ENCODE measurements at regions not wholly inside any gene's neighbourhood (a gene's known extent, or its start where the extent isn't known, plus 50 kb on each side); places are given as distances from the start of the nearest gene placed in this dataset.

DNA sequence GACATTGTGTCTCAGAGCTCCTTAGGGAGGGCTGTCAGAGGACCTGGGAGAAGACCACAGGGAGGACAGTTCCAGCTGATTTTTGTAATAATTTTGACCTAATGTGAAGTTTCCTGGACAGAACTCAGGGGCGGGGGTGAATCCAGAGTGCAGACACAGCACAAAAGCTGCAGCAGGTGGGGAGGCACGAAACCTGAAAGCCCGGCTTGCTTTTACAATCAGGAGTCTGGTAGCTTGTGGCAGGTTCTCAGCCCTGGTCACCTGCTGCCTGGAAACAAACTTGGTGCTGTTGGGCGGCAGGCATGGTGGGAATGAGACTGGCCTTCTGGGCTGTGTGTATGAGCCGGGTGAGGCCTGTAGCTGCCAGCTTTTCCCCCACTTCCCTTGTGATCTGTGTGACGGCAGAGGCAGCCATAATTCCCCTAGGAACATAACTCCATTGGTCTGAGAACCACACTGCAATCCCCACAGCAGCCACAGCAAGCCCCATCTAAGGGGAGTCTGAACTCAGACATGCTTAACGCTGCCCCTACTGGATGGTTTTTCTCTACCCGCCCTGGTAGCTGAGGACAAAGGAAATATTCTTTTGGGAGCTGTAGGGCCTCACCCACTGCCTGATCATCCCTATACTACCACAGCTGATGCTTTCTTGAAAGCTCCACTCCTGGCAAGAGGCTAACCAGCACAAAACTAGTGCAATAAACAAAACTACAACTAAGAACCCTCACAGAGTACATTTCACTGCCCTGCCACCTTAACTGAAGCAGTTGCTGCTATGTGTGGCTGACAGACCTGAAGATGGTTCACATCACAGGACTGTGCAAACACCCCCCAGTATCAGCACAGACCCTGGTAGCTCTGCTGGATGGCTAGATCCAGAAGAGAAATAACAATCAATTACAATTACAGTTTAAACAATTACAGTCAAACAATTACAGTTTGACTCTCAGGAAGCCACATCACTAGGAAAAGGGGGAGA lies 1055.1 kb upstream of the GJE1 start (continued):
- TF ChIP-seq JUN (IDR thresholded peaks at IDR 0.05; ENCODE audit: borderline replicate concordance, low read depth, low read length) (no peak), JUN (CRISPR knock-in tag; IDR thresholded peaks at IDR 0.05; ENCODE audit: borderline replicate concordance) (no peak)

GRCh38 chr6:141057761-141058160 lies 1075.0 kb upstream of the GJE1 start:
- H3K27ac ChIP-seq (ENCODE audit: extremely low read depth, low read depth, low read length), result no peak overlapping the region
- no peak overlapping the region for H2AFZ ChIP-seq (ENCODE audit: low read depth, low read length)
- H3K9me1 ChIP-seq (ENCODE audit: control insufficient read depth, insufficient read depth, low read length), result no peaks in the 10 kb centered on the region
- ChIA-PET CTCF (ENCODE audit: low intra/inter-chr PET ratio) (no interaction called here), POLR2A (no interaction called here)
- no peaks in the 10 kb centered on the region for H3K36me3 ChIP-seq (ENCODE audit: control insufficient read depth, insufficient read depth, low read length)
- no peaks in the 10 kb centered on the region for H3K27me3 ChIP-seq (ENCODE audit: control insufficient read depth in 2 of 2, insufficient read depth in 2 of 2, low read length in 2 of 2)
- no peak overlapping the region for H3K4me2 ChIP-seq (ENCODE audit: insufficient read depth, low read length)
- TF ChIP-seq NFXL1 (CRISPR knock-in tag; IDR thresholded peaks at IDR 0.05) (no peak), MCM7 (IDR thresholded peaks at IDR 0.05) (no peak), CBFA2T3 (IDR thresholded peaks at IDR 0.05) (no peak), RAD51 (IDR thresholded peaks at IDR 0.05; ENCODE audit: borderline replicate concordance, low read depth) (no peak), GATAD2B (IDR thresholded peaks at IDR 0.05; ENCODE audit: borderline replicate concordance) (no peak), ETV5 (CRISPR knock-in tag; IDR thresholded peaks at IDR 0.05; ENCODE audit: low read depth) (no peak), BHLHE40 (IDR thresholded peaks at IDR 0.05; ENCODE audit: low read length) (no peak), TCF7L2 (IDR thresholded peaks at IDR 0.05; ENCODE audit: low read depth, low read length) (no peak), PHF20 (IDR thresholded peaks at IDR 0.05; ENCODE audit: partially characterized antibody) (no peak)
- TF ChIP-seq, protein P1, sequence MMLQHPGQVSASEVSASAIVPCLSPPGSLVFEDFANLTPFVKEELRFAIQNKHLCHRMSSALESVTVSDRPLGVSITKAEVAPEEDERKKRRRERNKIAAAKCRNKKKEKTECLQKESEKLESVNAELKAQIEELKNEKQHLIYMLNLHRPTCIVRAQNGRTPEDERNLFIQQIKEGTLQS (IDR thresholded peaks at IDR 0.05), result no peak
- TF ChIP-seq, protein P1 (CRISPR knock-in tag; conservative IDR thresholded peaks at IDR 0.05), result no peak
- TF ChIP-seq, protein P2, sequence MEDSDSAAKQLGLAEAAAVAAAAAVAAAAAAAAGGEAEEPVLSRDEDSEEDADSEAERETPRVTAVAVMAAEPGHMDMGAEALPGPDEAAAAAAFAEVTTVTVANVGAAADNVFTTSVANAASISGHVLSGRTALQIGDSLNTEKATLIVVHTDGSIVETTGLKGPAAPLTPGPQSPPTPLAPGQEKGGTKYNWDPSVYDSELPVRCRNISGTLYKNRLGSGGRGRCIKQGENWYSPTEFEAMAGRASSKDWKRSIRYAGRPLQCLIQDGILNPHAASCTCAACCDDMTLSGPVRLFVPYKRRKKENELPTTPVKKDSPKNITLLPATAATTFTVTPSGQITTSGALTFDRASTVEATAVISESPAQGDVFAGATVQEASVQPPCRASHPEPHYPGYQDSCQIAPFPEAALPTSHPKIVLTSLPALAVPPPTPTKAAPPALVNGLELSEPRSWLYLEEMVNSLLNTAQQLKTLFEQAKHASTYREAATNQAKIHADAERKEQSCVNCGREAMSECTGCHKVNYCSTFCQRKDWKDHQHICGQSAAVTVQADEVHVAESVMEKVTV (CRISPR knock-in tag; IDR thresholded peaks at IDR 0.05), result no peak
- TF ChIP-seq, protein P3, sequence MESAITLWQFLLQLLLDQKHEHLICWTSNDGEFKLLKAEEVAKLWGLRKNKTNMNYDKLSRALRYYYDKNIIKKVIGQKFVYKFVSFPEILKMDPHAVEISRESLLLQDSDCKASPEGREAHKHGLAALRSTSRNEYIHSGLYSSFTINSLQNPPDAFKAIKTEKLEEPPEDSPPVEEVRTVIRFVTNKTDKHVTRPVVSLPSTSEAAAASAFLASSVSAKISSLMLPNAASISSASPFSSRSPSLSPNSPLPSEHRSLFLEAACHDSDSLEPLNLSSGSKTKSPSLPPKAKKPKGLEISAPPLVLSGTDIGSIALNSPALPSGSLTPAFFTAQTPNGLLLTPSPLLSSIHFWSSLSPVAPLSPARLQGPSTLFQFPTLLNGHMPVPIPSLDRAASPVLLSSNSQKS (CRISPR knock-in tag; IDR thresholded peaks at IDR 0.05), result no peak
- H4K20me1 ChIP-seq (replicated peaks; ENCODE audit: control insufficient read depth, insufficient read depth, low read length), result no peaks in the 10 kb centered on the region
- no TSS peak for BruUV-seq (replicated peaks)
- in situ Hi-C loops (cut with MboI) (no loop called here), intact Hi-C loops (cut with micrococcal nuclease) (no loop called here)
- DNase-seq (ENCODE audit: extremely low read depth in 1 of 4, low spot score in 3 of 4), result no peak
- no peak for FAIRE-seq
- H3K4me1 ChIP-seq (replicated peaks in 1 of 2; ENCODE audit: control insufficient read depth in 2 of 2, insufficient read depth in 2 of 2, low read length in 2 of 2), result no peaks in the 10 kb centered on the region
- H3K79me2 ChIP-seq (ENCODE audit: control insufficient read depth, insufficient read depth, low read length), result no peaks in the 10 kb centered on the region
- WGBS (ENCODE audit: insufficient coverage, low coverage, missing lambda C conversion rate), result 2% methylated on average over 2 of the region's 2 CpGs
- H3K9me3 ChIP-seq (replicated peaks; ENCODE audit: control insufficient read depth, insufficient read depth, low read depth, low read length), result no peaks in the 10 kb centered on the region; the same call in 1 of the 2 replicates
- ATAC-seq, result no peak
- no peak overlapping the region for H3K9ac ChIP-seq (ENCODE audit: insufficient read depth in 1 of 2, low read depth in 2 of 2, low read length in 2 of 2)
- H3K4me3 ChIP-seq, result no peak overlapping the region

Data from K562 (cell line).